ENCODE measurements at regions not wholly inside any gene's neighbourhood (a gene's known extent, or its start where the extent isn't known, plus 50 kb on each side); places are given as distances from the start of the nearest gene placed in this dataset.

DNA sequence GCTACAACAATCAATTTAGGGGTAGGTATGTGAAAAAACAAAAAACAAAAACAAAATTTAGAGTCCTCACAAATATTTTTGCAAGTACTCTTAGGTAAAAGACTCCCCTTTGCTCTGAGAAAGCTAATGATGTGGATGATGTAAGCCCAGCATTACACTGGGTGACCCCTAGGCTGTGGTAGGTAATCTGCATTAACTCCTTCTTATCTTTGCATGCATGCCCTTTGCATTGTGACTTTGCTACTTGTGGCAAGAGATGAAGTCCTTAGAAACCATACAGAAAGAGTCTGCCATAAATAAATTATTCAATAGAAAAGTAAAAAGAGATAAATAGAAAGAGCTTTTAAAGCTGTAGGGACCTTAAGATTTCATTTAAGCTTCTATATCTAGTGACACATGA is 159.7 kb upstream of the MBNL1 start:
- TF ChIP-seq POLR2A (IDR thresholded peaks at IDR 0.05): no peak
- TF ChIP-seq, protein P1, sequence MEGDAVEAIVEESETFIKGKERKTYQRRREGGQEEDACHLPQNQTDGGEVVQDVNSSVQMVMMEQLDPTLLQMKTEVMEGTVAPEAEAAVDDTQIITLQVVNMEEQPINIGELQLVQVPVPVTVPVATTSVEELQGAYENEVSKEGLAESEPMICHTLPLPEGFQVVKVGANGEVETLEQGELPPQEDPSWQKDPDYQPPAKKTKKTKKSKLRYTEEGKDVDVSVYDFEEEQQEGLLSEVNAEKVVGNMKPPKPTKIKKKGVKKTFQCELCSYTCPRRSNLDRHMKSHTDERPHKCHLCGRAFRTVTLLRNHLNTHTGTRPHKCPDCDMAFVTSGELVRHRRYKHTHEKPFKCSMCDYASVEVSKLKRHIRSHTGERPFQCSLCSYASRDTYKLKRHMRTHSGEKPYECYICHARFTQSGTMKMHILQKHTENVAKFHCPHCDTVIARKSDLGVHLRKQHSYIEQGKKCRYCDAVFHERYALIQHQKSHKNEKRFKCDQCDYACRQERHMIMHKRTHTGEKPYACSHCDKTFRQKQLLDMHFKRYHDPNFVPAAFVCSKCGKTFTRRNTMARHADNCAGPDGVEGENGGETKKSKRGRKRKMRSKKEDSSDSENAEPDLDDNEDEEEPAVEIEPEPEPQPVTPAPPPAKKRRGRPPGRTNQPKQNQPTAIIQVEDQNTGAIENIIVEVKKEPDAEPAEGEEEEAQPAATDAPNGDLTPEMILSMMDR (IDR thresholded peaks at IDR 0.05): no peak
